HT1080 (cell line): ENCODE measurements at regions not wholly inside any gene's neighbourhood (a gene's known extent, or its start where the extent isn't known, plus 50 kb on each side); places are given as distances from the start of the nearest gene placed in this dataset.

Source experiments
- DNase-seq: peaks from one replicate; pipeline ENCODE4 v3.0.0-alpha.2; 2015; ENCODE audit warnings: low read depth

DNA sequence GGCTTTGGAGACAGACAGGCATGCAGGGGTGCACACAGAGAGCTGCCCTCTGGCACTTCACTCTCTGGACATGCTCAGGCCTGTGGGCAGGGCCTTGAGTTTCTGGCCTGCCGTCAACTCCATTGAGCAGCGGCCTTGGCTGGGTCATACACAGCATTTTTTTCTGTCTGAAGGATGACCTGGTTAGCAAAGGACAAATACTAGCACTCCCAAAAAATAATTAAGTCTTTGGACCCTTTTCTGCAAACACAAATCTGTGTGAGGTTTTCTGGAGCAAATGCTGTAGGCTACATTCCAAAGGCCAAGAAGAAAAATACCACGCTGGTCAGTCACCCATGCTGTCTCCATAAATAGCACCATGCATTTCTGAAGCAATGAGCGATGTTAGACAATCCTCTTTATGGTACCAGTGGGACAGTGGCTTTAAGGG is 124.7 kb upstream of the CTAGE1 start:
- DNase-seq, result no peak

DNA sequence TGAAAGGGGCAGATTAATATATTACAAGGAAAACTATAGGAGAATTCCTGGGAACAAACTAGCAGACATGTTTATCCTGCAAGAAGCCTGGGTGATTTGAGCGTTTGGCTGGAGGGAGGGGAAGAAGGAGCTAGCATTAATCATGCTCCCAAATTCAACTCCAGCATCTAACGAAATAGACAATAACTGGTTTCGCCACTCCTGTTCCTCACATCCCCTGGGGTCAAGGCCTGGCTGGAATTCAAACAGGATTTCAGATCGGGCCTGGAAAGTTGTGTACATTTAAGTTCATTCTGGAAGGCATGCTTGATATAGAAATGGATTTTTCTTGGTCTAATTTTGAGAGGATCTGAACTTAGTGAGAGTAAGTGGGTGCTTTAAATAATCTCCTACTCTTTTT is 126.1 kb upstream of the CTAGE1 start:
- DNase-seq, result no peak

DNA sequence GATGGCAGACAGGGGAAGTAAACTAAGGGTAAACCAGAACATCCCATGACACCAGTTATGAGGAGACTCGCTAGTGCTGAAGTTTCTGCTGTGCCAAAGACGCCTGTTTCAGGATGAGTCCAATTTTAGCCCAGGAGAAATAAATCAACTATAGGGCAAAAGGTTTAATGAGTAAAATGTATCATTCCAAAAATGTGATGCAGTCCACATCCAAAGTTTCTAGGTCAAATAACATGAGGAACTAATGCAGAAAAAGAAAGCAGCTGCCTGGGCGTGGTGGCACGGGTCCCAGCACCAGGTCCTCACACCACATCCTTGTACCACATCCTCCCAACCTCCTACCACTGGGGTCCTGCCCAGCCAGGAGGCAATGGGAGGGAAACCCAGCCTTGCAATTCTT is 126.9 kb upstream of the CTAGE1 start:
- DNase-seq, result no peak

DNA sequence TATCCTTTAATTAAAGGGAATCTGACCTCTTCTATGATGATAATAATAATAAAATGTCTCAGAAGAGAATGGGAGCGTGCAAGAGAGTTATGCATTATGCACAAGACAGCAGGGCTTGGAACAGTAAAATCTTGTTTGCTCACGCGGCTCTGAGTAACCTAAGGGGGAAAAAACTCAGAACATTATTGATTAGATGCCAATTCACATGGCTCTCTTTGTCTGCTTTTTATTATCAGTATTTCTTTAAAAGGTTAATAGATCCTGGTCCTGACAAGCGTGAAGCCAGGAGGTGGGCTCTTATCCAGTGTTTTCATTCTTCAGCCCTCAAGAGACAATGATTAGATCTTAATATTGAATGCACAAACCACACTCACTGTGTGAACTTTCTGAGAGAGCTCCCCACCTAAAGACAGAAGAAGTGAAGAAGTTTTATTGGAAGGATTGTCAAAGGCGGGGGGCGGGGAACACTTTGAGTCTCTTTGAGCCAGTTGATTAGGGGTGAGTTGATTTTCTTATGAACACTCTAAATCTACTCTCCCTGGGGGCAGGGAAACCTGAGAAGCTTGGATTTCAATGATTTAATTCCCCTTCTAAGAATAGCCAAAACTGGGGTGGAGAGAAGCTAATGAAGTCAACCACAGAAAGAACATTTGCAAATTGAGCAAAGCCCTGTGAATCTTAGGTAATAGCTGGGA is 127.5 kb upstream of the CTAGE1 start:
- no peak for DNase-seq

DNA sequence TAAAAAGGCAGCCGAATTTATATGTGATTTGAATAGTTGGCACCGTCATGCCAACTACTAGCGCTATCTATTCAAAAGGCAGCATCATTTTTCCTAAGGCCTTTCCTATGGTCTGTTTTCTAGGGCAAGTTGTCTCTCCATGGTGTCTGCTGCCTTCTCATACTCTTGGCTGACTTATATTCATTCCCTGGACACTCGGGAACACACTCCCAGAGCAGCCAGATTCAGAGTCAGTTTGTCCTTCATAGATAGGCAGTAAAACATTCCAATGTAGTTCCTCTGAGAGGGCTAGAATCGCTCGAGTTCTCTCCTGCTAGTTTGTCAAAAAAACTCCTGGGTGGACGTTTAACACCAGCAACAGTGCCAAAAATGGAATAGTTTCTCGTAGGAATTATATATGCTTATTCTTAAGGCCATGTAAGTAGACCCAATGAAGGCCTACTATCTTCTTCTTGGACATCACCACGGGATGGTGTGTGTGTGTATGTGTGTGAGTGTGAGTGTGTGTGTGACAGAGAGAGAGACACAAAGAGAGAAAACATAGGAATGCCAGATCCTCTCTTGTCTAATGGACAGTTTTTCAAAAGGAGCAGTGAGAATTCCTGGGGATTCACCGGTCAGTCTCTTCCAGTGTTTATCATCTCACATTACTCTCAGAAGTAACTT is 129.3 kb upstream of the CTAGE1 start:
- no peak for DNase-seq

DNA sequence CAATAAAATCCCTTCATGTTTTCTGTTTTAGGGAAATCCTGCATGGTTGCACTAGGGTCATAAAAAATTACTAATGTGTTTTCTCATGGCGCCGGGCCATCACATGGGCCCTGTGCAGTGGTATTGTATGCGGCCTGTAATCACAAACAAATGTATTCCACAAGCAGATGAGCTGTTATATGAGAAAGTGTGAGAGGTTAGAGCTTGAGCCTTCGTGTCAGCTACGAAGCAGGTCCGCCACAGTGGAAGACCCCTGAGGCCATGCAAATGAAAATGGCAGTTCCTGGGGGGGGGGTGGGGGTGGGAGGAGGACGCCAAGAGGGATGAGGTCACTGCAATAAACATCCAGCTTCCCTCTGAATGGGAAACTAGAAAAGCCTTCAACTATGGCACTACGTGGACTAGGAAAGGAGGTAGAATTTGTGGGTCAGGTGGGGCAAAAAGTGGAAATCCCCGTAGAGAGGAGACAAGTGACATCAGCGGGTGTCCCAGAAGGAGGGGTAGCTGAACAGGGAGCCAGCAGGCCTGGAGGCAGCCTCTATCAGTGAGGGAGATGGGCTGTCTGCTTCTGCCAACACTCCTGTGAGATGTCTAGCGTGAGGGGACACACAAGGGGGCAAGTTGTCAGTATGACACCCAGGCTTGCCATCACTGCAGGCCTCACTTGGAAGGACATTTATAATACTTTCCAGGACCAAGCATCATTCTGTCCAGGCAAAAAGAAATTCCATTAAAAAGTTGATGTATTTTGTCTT is 130.3 kb upstream of the CTAGE1 start:
- no peak for DNase-seq

DNA sequence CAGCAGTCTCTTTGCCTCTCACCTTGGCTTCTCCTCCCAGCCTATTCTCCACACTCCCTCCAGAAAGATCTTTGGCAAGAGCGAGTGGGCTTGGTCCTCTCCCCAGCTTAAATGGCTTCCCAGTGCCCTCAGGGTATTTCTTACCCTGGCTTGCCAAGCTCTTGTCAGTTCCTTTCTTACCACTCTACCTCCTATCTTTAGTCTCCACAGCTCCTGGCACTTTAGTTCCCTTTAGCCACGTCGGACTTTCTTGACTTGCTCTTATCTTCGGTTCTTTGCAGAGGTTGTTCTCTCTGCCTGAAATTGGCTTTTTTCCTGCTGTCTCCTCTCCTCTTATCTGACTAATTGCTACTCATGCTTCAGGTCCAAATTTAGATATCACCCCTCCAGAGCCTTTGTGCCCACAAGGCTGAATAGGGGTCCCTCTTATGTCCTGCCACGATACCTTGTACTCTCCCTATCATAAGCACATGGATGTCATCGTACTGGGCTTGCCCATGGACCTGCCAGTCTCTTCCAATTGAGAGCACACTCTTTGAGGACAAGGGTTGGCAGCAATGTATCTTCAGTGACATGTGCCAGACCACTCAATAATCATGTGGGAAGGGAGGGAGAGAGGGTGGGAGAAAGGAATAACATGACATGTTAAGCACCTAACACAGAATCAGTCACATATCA is 131.7 kb upstream of the CTAGE1 start:
- DNase-seq, result no peak

DNA sequence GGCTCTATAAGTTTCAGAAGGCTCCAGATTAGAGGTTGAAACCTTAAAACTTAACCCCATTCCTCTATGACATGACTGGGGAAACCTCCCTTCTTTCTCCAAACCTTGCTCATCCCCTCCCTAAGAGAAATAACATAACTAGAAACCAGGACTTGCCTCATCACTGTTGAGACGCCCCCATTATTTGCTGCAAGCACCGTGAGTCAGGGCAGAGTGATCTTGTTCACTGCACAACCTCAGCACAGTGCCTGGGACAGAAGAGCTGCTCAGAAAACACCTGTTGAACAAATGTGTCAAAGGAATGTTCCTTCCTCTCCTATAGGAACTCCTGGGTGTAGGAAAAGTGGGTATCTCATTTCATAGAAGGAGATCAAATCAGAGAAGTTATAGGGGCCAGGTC is 132.7 kb upstream of the CTAGE1 start:
- DNase-seq, result no peak

DNA sequence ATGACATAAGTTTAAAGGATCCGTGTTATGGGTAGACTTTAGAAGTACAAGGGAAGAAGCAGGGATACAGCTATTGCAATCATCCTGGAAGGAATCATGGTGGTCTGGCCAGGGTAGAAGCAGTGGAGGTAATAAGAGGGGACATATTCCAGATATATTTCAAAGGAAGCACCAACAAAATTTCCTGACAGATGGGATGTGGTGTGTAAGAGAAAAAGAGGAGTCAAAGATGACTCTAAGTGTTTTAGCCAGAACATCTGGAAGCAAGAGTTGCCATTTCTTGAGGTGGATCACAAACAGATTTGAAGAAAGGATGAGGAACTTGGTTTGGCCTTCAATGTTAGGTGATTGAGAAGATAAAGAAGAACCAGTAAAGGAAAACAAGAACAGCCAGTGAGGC is 133.1 kb upstream of the CTAGE1 start:
- DNase-seq, result peak; percentile 53

DNA sequence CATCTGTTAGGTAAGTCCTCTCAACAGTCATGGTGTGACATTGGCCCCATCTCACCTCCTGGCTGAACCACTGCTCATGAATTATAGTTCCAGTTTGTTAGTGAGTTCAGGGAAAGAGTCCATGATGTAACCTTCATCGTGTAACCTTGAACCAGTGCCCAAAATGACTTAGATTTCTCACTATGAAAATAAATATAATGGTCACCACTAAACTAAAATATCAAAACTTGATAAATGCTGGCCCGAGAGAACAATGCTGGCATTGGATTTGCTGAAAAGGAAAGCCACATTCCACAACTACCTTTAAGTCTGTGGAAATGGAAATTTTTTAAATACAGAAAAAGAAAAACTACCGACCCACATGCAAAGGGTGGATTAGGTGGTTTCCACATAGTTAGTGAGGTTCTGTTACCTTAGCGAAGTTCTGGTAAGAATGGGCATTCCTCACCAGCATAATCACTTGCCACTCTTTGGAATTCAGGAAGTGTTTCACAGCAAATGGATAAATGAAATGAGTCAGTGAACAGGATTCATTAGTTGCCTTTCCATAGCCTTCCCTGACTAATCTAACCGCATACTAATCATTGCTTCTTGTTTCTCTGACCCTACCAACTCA is 133.9 kb upstream of the CTAGE1 start:
- peak; percentile 98 for DNase-seq

DNA sequence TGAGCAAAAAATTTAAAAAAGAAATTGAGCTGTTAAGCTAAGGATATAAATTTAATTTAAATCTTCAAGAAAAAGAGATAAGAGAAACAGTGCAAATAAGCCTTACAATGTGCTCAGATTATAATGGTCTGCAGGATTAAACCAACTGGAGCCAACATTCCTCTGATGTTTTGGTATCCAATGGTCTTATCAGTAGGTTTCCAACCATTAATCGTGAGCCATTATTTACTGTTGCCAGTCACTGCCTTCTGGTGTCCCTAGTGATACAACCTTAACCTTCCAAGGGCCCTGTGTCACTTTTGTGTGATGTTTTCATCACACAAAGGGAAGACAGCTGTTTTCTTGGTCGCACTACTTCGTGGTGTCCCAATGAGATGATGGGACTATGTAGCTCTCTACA is 134.5 kb upstream of the CTAGE1 start:
- no peak for DNase-seq

DNA sequence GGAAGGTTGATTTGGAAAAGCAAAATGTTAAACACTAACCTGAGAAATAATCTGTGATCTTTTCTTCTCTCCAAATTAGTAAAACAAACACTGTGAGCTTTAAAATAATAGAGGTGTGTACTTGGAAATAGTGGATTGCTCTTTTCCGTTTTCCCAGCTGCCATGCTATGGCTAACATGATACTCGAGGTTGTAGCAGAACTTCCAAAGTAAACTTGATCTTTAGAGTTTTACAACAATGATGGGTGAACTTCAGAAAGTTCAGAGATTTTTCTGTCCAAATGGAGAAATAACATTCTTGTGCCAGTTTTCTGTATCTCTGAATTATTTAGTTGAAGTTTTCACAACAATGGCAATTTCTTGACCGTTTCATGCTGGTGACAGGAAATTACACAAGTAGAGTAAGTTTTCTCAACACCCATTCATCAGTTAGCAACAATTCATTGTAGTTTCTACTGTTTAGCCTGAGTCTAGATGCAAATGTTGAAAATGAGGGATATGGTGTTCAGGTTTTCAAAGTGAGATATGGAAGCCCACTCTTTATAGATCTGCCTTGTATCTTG is 135.3 kb upstream of the CTAGE1 start:
- DNase-seq, result no peak

DNA sequence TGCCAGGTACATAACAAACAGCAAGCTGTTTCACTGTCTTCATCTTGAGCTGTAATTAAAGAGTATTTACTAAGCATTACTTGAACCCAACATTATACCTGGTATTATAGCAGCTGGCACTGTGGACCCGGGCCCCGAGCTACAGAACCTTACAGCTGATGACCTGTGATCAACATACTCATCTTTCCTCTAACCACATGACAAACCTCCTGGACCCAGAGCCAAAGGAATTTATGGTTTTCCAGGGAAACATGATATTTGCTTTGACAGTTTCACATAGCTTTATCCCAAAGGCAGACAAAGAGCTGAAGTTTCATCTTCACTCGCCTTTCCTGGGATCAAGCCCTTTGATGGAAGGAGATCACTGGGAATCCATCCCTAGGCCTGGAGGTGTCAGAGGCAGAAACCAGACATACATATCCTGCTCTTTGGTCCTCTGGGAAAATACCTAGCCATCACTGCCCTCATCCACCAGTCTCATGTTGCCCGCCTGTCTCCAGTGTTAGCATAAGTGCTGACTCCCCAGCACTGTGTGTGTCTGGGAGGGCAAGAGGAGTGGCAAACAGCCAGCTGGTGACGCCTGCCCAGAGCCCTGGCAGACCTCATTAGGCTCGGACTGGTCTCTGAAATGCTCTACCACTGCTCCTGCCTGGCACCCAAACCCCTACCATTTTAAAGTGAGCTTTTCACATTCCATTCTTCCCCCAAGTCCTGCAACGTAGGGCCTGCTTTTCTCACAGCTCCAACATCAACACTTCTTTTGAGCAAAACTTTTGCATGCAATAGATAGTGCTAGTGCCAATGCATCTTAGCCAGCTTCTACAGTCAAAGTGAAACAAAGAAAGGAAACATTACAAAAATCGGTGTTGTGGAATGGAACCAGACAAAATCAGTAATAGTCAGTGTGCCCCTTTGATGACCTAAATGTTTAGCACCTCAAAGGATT is 138.8 kb upstream of the CTAGE1 start:
- peak; percentile 58 for DNase-seq

DNA sequence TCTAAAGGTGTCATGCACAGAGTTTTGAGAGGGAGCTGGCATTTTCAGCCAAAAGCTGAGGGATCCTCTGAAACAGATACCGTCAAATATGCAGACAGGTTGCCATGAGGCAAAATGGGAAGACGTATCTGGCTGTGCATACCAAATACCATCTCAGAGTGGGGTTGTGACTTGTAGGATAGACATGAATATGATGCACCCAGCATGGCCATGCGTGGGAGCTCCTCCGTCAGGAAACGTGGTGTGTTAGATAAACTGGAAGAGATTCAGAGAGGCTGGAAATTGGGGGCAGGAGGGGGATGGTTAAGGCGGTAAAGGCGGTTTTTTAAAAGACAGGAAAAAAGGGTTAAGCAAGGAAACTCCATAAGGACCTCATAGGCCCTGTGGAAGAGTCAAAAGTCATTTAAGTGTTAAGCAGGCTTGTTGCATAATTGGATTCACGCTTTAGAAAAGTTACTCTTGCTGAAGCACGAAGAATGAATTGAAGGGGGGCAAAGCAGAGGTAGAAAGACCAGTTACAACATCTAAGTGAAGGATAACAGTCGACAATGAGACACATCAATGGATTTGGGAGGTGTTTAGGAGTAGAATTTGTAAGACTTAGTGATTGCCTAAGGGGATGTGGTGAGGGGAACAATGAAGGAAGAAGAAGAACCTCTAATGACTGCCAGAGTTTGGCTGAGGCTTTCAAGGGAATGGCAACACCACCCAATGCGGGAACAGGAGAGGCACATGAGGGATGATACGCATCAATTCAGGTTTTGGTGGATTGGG is 139.6 kb upstream of the CTAGE1 start:
- DNase-seq, result no peak

DNA sequence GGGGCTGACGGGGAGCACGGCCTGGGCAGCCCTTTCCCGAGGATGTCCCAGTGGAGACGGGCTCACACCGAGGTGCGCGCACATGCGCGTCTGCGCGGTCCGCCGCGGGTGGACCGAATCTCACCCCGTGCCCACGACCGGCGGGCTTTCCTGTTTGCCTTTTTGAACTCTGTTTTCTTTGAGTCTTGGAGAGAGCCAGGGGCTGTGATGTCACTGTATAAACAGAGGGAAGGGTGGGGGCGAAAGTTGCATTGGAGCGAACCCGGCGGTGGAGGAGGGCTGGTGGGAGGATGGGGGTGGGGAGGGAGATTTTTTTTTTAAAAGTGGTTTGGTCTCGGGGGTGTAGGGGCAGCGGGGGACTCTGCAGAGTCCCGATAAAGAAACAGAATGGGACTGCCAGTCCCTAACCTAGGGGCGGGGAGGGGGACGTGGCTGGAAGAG is 141.2 kb upstream of the CTAGE1 start:
- no peak for DNase-seq

DNA sequence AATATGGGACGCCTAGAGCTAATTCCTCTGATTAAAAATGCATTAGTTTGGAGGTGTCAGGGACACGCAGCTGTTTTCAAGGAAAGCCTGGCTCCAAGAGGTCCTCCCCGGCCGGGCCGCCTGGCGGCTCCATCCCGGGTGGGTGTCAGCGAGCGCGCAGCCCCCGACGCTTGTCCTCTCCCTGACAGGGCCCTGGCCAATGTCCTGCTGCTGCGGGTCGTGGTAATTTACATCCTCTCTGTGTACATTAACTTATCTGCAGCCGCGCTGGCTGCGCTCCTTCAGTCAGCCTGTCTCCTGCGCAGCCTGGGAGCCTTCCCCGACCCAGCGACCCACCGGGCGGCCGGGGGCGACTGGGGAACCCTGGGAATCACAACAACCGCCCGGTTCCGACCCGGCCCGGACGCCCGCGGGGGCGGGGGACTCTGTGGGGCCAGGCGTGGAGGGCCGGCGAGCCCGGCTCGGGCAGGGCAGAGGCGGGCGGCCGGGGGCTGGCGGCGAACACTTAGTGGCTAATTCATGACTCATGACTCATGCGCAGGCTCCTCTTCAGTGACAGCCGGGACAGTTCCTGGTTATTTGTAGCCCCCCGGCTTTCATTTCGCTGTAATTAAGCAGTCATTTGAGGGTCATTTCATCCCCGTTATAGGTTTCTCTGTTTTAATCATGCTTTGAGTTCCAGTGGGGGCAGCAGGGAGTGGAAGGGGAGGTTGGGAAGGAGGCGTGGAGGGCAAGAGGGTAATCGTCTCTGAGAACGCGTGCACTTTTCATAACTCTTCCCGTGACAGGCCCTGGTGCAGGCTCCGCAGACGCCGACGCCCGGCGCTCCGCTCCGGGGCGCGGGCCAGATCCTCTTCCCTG is 141.9 kb upstream of the CTAGE1 start:
- no peak for DNase-seq

DNA sequence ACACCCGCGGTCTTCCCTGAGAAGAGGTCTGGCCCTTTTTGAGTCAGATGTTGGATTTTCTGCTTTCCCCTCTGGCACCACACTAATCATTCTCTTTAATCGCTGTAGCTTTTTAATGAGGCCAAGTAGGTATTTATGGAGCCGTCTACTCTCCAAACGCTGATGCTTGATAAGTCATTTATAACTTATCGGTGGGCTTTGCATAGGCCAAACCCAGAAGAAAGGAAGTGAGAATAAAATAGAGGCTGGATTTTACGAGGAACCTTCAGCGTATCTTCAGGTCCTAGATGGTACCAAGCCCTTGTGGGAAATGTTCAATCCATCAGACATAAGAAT is 142.5 kb upstream of the CTAGE1 start:
- DNase-seq, result no peak

DNA sequence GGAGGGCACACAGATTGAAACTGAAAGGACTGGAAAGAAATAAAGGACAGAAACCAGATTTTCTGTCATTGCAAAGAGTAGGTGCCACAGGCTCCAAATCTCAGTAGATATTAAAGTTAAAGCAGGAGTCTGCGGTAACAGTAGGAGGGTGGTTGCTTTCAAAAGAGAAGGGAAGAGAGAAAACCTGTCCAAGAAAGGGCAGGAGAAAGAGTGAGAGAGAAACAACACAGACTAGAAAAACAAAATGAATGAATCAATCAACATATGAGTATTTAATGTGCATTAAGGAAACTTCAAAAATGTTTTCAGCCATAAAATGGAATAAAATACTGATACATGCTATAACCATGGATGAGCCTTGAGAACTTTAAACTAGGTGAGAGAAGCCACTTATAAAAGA is 143.1 kb upstream of the CTAGE1 start:
- no peak for DNase-seq
